IMR-90 (cell line): ENCODE measurements at regions not wholly inside any gene's neighbourhood (a gene's known extent, or its start where the extent isn't known, plus 50 kb on each side); places are given as distances from the start of the nearest gene placed in this dataset.

Experiments
- ATAC-seq: fragments of 200-7000 bp; cut with Tn5 transposase; 2 replicates; pipeline ENCODE4 v1.9.1; 2020; ENCODE audit warnings: low read depth, mild to moderate bottlenecking, moderate library complexity
- BruUV-seq: library from RNA; stranded (reverse); fragments of 400-500 nt; replicated peaks from 2 replicates; lab custom pipeline; 2021; lab: Mats Ljungman, UMichigan
- CTCF ChIA-PET: fragments of 300-600 bp; formaldehyde crosslinking; extraction: SDS; loops from one replicate; lab custom pipeline; 2021; ENCODE audit warnings: antibody characterized with exemption; lab: Yijun Ruan, JAX
- POLR2A ChIA-PET: fragments of 300-600 bp; sonication (Branson Sonifier 250); formaldehyde crosslinking; loops from one replicate; lab custom pipeline; 2022; ENCODE audit warnings: antibody characterized with exemption; ENCODE audit not compliant: unreplicated experiment; lab: Charles Lee
- DNase-seq: peaks from one replicate; pipeline ENCODE4 v3.0.0; 2013
- H2AFZ ChIP-seq: replicated peaks from 2 replicates; pipeline ENCODE3; 2013; ENCODE audit warnings: low read length, mild to moderate bottlenecking; ENCODE audit not compliant: poor library complexity
- H2AK5ac ChIP-seq: 2 replicates; pipeline ENCODE4 v1.6.1; 2013; ENCODE audit warnings: low read depth, low read length, inconsistent platforms
- H2AK9ac ChIP-seq: replicated peaks from 2 replicates; pipeline ENCODE3; 2013; ENCODE audit warnings: mild to moderate bottlenecking, low read depth, low read length, moderate library complexity; ENCODE audit not compliant: poor library complexity
- H2BK120ac ChIP-seq: 2 replicates; pipeline ENCODE4 v1.6.1; 2013; ENCODE audit warnings: low read depth, low read length, inconsistent platforms
- H2BK15ac ChIP-seq: 3 replicates; pipeline ENCODE4 v1.6.1; 2013; ENCODE audit warnings: low read depth, low read length, inconsistent platforms
- H2BK20ac ChIP-seq: 2 replicates; pipeline ENCODE4 v1.6.1; 2013; ENCODE audit warnings: low read depth, mild to moderate bottlenecking, inconsistent platforms, low read length, moderate library complexity
- H2BK5ac ChIP-seq: 2 replicates; pipeline ENCODE4 v1.6.1; 2013; ENCODE audit warnings: mild to moderate bottlenecking, low read depth, low read length, inconsistent platforms; ENCODE audit not compliant: poor library complexity, severe bottlenecking
- H3K14ac ChIP-seq: replicated peaks from 2 replicates; pipeline ENCODE4 v1.6.1; 2013; ENCODE audit warnings: low read depth, low read length, inconsistent platforms
- H3K18ac ChIP-seq: 2 replicates; pipeline ENCODE4 v1.6.1; 2013; ENCODE audit warnings: low read depth, low read length, control low read depth
- H3K23ac ChIP-seq: 2 replicates; pipeline ENCODE4 v1.6.1; 2013; ENCODE audit warnings: low read depth, low read length, inconsistent platforms
- H3K27ac ChIP-seq: 2 replicates; pipeline ENCODE4 v1.5.1; 2013; ENCODE audit warnings: mild to moderate bottlenecking, control low read depth, low read length; ENCODE audit not compliant: insufficient read depth
- H3K27me3 ChIP-seq: 2 replicates; pipeline ENCODE4 v1.6.1; 2013; ENCODE audit warnings: low read length; ENCODE audit not compliant: control insufficient read depth, insufficient read depth
- H3K36me3 ChIP-seq: 2 replicates; pipeline ENCODE4 v1.6.1; 2013; ENCODE audit warnings: low read length, mixed read lengths; ENCODE audit not compliant: control insufficient read depth, insufficient read depth
- H3K4ac ChIP-seq: 2 replicates; pipeline ENCODE4 v1.6.1; 2013; ENCODE audit warnings: low read depth, low read length, inconsistent platforms
- H3K4me1 ChIP-seq: 2 replicates; pipeline ENCODE4 v1.6.1; 2013; ENCODE audit warnings: low read length, mixed read lengths; ENCODE audit not compliant: control insufficient read depth, insufficient read depth
- H3K4me2 ChIP-seq: 2 replicates; pipeline ENCODE4 v1.6.1; 2013; ENCODE audit warnings: low read depth, mild to moderate bottlenecking, control low read depth, low read length, moderate library complexity
- H3K4me3 ChIP-seq: 2 replicates; pipeline ENCODE4 v1.5.1; 2013; ENCODE audit warnings: low read depth, mild to moderate bottlenecking, control low read depth, low read length, moderate library complexity; ENCODE audit not compliant: insufficient read depth
- H3K56ac ChIP-seq: 2 replicates; pipeline ENCODE4 v1.6.1; 2013; ENCODE audit warnings: low read length, inconsistent platforms; ENCODE audit not compliant: insufficient read depth; ENCODE audit errors: extremely low read depth
- H3K79me1 ChIP-seq, 2 experiments: 2 replicates each; pipeline ENCODE4 v1.6.1; 2013; ENCODE audit warnings: low read length in 2 of 2, inconsistent platforms in 1 of 2, low read depth in 1 of 2
- H3K9ac ChIP-seq: 2 replicates; pipeline ENCODE4 v1.6.1; 2013; ENCODE audit warnings: low read depth, low read length, control low read depth
- H3K9me1 ChIP-seq: 2 replicates; pipeline ENCODE4 v1.6.1; 2013; ENCODE audit warnings: low read length, inconsistent platforms; ENCODE audit not compliant: insufficient read depth
- H3K9me3 ChIP-seq: 2 replicates; pipeline ENCODE4 v1.6.1; 2013; ENCODE audit warnings: low read length; ENCODE audit not compliant: control insufficient read depth, insufficient read depth
- H4K20me1 ChIP-seq: 2 replicates; pipeline ENCODE4 v1.6.1; 2013; ENCODE audit warnings: low read length, inconsistent platforms; ENCODE audit not compliant: insufficient read depth
- H4K5ac ChIP-seq: 2 replicates; pipeline ENCODE4 v1.6.1; 2013; ENCODE audit warnings: mild to moderate bottlenecking, low read depth, low read length, control low read depth
- H4K8ac ChIP-seq, 2 experiments: 2 replicates each; pipeline ENCODE4 v1.6.1; 2013; ENCODE audit warnings: low read depth in 2 of 2, low read length in 2 of 2, control low read depth in 1 of 2, inconsistent platforms in 1 of 2
- H4K91ac ChIP-seq: 2 replicates; pipeline ENCODE4 v1.6.1; 2013; ENCODE audit warnings: low read depth, low read length, inconsistent platforms; ENCODE audit not compliant: insufficient read depth
- BHLHE40 ChIP-seq: fragments of 150-350 bp; IDR thresholded peaks from 2 replicates; pipeline ENCODE4 v1.6.1; 2016; ENCODE audit warnings: mild to moderate bottlenecking, low read depth, low read length
- CEBPB ChIP-seq: IDR thresholded peaks from 2 replicates; pipeline ENCODE4 v1.6.1; 2012; ENCODE audit warnings: low read depth, low read length, improper control_type of control experiment
- CHD1 ChIP-seq: IDR thresholded peaks from 2 replicates; pipeline ENCODE4 v1.6.1; 2012; ENCODE audit warnings: low read depth, low read length, improper control_type of control experiment
- FOS ChIP-seq: fragments of 150-350 bp; IDR thresholded peaks from 2 replicates; pipeline ENCODE4 v1.6.1; 2016; ENCODE audit warnings: low read depth, low read length
- MAFK ChIP-seq: IDR thresholded peaks from 2 replicates; pipeline ENCODE4 v1.6.1; 2012; ENCODE audit warnings: low read depth, low read length, improper control_type of control experiment
- MAZ ChIP-seq: IDR thresholded peaks from 2 replicates; pipeline ENCODE4 v1.6.1; 2012; ENCODE audit warnings: low read depth, mild to moderate bottlenecking, low read length, improper control_type of control experiment, moderate library complexity, borderline replicate concordance
- MXI1 ChIP-seq: IDR thresholded peaks from 2 replicates; pipeline ENCODE4 v1.6.1; 2012; ENCODE audit warnings: low read depth, mild to moderate bottlenecking, low read length, moderate library complexity, borderline replicate concordance
- NFE2L2 ChIP-seq: fragments of 150-350 bp; IDR thresholded peaks from 2 replicates; pipeline ENCODE4 v1.6.1; 2016; ENCODE audit warnings: low read depth, mild to moderate bottlenecking, low read length
- RAD21 ChIP-seq: IDR thresholded peaks from 2 replicates; pipeline ENCODE4 v1.6.1; 2012; ENCODE audit warnings: low read length, improper control_type of control experiment
- RCOR1 ChIP-seq: IDR thresholded peaks from 2 replicates; pipeline ENCODE4 v1.6.1; 2012; ENCODE audit warnings: mild to moderate bottlenecking, low read length, improper control_type of control experiment; ENCODE audit not compliant: insufficient replicate concordance
- RFX5 ChIP-seq: IDR thresholded peaks from 2 replicates; pipeline ENCODE4 v1.8.0; 2012; ENCODE audit warnings: low read depth, mild to moderate bottlenecking, low read length, moderate library complexity
- SMC3 ChIP-seq: fragments of 150-350 bp; IDR thresholded peaks from 2 replicates; pipeline ENCODE4 v1.6.1; 2016; ENCODE audit warnings: low read depth, mild to moderate bottlenecking, antibody characterized with exemption, low read length, moderate library complexity
- WGBS, 2 experiments: methylation state at CpG; one replicate each; pipeline versions ENCODE4 v1.1.5 to v1.1.7; 2013; ENCODE audit warnings: missing lambda C conversion rate in 2 of 2; ENCODE audit not compliant: insufficient read length in 1 of 2; ENCODE audit errors: extremely low coverage in 2 of 2; 5-methylcytosine and 5-hydroxymethylcytosine counted together
- dilution Hi-C: fragments of 300-500 bp; cut with HindIII; formaldehyde crosslinking; loops from one replicate; pipeline ENCODE4 v1.14.3; 2018; ENCODE audit warnings: low sequenced_read_pairs; ENCODE audit not compliant: unreplicated experiment
- in situ Hi-C: fragments of 300-500 bp; cut with MboI; formaldehyde crosslinking; loops from 3 replicates; pipeline ENCODE4 v1.14.3; 2019; ENCODE audit warnings: low sequenced_read_pairs, inconsistent platforms, mixed read lengths
- intact Hi-C: fragments of 100-400 bp; cut with micrococcal nuclease; formaldehyde crosslinking; loops from 2 replicates; pipeline ENCODE4 v1.10.0; 2022
- TF ChIP-seq, protein P1 (sequence below): fragments of 150-350 bp; IDR thresholded peaks from 2 replicates; pipeline ENCODE4 v1.6.1; 2017; ENCODE audit warnings: mild to moderate bottlenecking, antibody characterized with exemption, low read length, low read depth
- TF ChIP-seq, protein P2 (sequence below): fragments of 150-350 bp; IDR thresholded peaks from 2 replicates; pipeline ENCODE4 v1.6.1; 2016; ENCODE audit warnings: low read depth, mild to moderate bottlenecking, low read length, moderate library complexity, borderline replicate concordance
- TF ChIP-seq, protein P3 (sequence below): conservative IDR thresholded peaks from 2 replicates; pipeline ENCODE4 v1.5.1; 2012; ENCODE audit warnings: mild to moderate bottlenecking, low read depth, low read length, improper control_type of control experiment

DNA sequence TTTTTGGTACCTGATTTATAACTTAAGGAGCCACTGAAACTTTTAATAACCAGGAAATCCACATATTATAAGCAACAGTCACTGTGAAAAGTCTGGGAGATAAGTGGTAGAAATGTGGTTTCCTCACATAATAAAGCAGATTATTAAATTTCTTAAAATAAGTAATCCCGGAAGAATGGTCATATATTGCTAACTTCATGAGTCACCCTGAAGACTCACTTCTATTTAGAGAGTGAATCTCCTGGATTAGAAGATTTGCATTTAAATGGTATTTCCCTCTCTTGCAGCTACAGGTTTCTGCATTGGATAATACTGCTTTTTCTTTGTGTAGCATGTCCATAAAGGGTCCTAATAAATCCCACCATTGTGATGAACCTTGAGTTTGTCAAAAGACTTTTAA lies 1286.8 kb upstream of the CDH8 start:
- no peak overlapping the region for H2BK120ac ChIP-seq
- H2BK15ac ChIP-seq, result no peak overlapping the region
- TF ChIP-seq, protein P1, sequence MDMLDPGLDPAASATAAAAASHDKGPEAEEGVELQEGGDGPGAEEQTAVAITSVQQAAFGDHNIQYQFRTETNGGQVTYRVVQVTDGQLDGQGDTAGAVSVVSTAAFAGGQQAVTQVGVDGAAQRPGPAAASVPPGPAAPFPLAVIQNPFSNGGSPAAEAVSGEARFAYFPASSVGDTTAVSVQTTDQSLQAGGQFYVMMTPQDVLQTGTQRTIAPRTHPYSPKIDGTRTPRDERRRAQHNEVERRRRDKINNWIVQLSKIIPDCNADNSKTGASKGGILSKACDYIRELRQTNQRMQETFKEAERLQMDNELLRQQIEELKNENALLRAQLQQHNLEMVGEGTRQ, result no peak
- no peak for TF ChIP-seq MXI1
- TF ChIP-seq, protein P2, sequence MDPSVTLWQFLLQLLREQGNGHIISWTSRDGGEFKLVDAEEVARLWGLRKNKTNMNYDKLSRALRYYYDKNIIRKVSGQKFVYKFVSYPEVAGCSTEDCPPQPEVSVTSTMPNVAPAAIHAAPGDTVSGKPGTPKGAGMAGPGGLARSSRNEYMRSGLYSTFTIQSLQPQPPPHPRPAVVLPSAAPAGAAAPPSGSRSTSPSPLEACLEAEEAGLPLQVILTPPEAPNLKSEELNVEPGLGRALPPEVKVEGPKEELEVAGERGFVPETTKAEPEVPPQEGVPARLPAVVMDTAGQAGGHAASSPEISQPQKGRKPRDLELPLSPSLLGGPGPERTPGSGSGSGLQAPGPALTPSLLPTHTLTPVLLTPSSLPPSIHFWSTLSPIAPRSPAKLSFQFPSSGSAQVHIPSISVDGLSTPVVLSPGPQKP, result no peak
- no peak for TF ChIP-seq RFX5
- no peak for TF ChIP-seq BHLHE40
- no peak for TF ChIP-seq CHD1
- no peak for TF ChIP-seq RCOR1
- TF ChIP-seq SMC3, result no peak
- TF ChIP-seq MAFK, result no peak
- TF ChIP-seq NFE2L2, result no peak
- no peak for TF ChIP-seq MAZ
- TF ChIP-seq CEBPB, result no peak
- no peak for TF ChIP-seq FOS
- TF ChIP-seq RAD21, result no peak
- TF ChIP-seq, protein P3, sequence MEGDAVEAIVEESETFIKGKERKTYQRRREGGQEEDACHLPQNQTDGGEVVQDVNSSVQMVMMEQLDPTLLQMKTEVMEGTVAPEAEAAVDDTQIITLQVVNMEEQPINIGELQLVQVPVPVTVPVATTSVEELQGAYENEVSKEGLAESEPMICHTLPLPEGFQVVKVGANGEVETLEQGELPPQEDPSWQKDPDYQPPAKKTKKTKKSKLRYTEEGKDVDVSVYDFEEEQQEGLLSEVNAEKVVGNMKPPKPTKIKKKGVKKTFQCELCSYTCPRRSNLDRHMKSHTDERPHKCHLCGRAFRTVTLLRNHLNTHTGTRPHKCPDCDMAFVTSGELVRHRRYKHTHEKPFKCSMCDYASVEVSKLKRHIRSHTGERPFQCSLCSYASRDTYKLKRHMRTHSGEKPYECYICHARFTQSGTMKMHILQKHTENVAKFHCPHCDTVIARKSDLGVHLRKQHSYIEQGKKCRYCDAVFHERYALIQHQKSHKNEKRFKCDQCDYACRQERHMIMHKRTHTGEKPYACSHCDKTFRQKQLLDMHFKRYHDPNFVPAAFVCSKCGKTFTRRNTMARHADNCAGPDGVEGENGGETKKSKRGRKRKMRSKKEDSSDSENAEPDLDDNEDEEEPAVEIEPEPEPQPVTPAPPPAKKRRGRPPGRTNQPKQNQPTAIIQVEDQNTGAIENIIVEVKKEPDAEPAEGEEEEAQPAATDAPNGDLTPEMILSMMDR, result no peak
- no peaks in the 10 kb centered on the region for H3K4me1 ChIP-seq
- intact Hi-C loops (no loop called here), dilution Hi-C loops (no loop called here), in situ Hi-C loops (no loop called here)
- no peak overlapping the region for H4K8ac ChIP-seq
- H3K18ac ChIP-seq, result no peak overlapping the region
- H3K27ac ChIP-seq, result no peak overlapping the region
- no peak overlapping the region for H3K23ac ChIP-seq
- H3K9me1 ChIP-seq, result no peaks in the 10 kb centered on the region
- H3K79me1 ChIP-seq, result no peaks in the 10 kb centered on the region
- no peak overlapping the region for H3K56ac ChIP-seq
- no peak overlapping the region for H4K91ac ChIP-seq
- no peak overlapping the region for H3K14ac ChIP-seq
- H2BK5ac ChIP-seq, result no peak overlapping the region
- ATAC-seq (no peak), DNase-seq (no peak)
- no peak overlapping the region for H2AFZ ChIP-seq
- no CpG with 5 or more reads among the region's 1 CpG for WGBS, 2 experiments
- H3K36me3 ChIP-seq, result no peaks in the 10 kb centered on the region
- H4K20me1 ChIP-seq, result no peaks in the 10 kb centered on the region
- no peak overlapping the region for H4K5ac ChIP-seq
- no peak overlapping the region for H2AK9ac ChIP-seq
- ChIA-PET CTCF (no interaction called here), POLR2A (no interaction called here)
- no TSS peak for BruUV-seq
- no peak overlapping the region for H2AK5ac ChIP-seq
- H3K4me2 ChIP-seq, result no peak overlapping the region
- no peaks in the 10 kb centered on the region for H3K27me3 ChIP-seq
- no peak overlapping the region for H2BK20ac ChIP-seq
- H3K4me3 ChIP-seq, result no peak overlapping the region
- H3K9ac ChIP-seq, result no peak overlapping the region
- H3K4ac ChIP-seq, result no peak overlapping the region
- no peaks in the 10 kb centered on the region for H3K9me3 ChIP-seq
